GM19438 (cell line): ENCODE measurements at regions not wholly inside any gene's neighbourhood (a gene's known extent, or its start where the extent isn't known, plus 50 kb on each side); places are given as distances from the start of the nearest gene placed in this dataset.
"Not testable (repeated sequence)": the region's sequence is repeated elsewhere in the genome, so short reads cannot be mapped to it uniquely, and the experiment has no call there.

Experiments
- ATAC-seq: cut with Tn5 transposase; IDR thresholded peaks from one replicate; pipeline ENCODE4 v1.9.1; 2021; ENCODE audit warnings: low read depth; ENCODE audit not compliant: unreplicated experiment

DNA sequence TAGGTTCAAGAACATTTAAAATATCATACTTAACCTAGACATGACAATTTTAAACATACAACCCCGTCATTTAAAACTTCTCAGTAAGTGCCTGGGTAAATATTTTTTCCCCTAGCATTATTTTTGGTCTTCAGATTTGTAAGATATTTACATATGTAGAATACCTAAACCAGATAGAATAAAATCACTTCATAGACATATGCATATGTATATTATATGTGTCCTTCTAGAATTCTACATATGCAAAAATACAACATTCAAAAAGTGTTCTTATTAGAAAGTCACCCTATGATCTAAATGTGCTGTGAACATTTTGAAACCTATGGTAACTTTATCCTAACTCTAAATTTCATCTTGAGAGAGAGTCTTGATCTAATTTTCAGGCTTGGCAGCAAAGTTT, 1467.0 kb upstream of the B3GALT2 start:
- ATAC-seq = no peak

DNA sequence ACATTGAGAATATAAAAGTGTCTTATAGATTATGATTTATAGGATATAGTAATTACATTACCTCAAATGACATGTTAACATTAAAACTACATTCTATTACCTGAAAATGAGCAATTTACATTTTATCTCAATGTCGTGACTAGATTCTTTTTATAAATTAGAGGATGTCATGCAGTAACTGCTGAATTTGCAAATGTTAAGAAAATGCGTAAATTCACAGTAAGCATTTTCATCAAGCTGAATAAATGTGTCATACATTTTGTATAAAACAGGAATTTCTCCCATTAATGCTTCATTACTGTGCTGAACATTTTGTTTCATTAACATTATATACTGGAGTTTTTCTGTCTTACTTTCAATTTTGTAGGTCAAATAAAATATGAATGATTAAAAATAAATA, 1460.7 kb upstream of the B3GALT2 start:
- no peak for ATAC-seq

- ATAC-seq = no peak
Measured at GRCh38 chr1:194644528-194644927, 1458.1 kb upstream of the B3GALT2 start.

DNA sequence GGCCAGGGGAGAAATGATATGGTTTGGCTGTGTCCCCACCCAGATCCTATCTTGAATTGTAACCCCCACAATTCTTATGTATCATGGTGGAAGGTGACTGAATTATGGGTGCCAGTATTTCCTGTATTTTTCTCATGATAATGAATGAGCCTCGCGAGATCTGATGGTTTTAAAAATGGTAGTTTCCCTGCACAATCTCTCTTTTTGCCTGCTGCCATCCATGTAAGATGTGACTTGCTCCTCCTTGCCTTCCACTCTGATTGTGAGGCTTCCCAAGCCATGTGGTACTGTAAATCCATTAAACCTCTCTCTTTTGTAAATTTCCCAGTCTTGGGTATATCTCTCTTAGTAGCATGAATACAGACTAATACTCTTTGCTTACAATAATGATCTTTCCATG, 1453.9 kb upstream of the B3GALT2 start:
- no peak for ATAC-seq

GRCh38 chr1:194629011-194629410, 1442.6 kb upstream of the B3GALT2 start:
- no peak for ATAC-seq

DNA sequence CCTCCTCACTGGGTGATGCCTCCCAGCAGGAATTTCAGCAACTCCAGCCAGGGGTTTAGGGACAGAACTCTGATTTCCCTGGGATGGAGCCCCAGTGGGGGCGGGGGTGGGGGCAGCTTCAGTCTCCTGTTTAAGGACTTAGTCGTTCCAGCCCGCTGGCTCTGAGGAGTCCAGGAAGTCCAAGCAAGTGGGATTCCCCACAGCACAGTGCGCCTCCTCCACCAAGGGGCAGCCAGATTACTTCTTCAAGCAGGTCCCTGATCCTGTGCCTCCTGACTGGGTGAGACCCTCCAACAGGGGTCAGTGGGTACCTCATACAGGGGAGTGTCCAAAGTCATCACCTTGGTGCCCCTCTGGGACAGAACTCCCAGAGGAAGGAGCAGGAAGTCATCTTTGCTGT, 1438.4 kb upstream of the B3GALT2 start:
- ATAC-seq = no peak

GRCh38 chr1:194618101-194618500, 1431.7 kb upstream of the B3GALT2 start:
- no peak for ATAC-seq

- ATAC-seq = not testable (repeated sequence)
Measured at GRCh38 chr1:194617272-194617671, 1430.9 kb upstream of the B3GALT2 start.

DNA sequence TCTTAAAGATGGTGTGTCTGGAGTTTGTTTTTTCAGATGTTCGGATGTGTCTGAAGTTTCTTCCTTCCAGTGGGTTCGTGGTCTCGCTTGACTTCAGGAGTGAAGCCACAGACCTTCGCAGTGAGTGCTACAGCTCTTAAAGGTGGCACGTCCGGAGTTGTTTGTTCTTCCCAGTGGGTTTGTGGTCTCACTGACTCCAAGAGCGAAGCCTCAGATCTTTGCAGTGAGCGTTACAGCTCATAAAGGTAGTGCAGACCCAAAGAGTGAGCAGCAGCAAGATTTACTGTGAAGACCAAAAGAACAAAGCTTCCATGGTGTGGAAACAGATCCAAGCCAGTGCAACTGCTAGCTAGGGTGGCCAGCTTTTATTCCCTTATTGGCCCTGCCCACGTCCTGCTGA, 1430.4 kb upstream of the B3GALT2 start:
- ATAC-seq = no peak

DNA sequence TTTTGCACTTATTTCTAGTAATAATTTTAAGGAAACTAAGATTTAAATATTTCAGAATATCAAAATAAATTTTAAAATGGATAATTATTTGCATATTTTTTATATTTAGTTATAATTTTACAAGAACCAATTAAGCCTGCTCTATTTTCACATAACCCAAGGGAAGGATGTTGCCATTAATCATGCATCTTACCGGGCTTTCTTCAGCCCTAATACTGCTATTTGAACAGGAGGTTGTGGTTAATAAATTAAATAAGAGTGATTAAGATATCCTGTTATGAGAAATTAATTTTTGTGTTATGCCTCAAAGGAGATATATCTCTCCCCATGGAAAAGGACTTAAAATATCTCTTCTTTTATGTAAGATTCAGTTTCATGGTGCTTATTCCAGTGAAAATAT, 1415.8 kb upstream of the B3GALT2 start:
- ATAC-seq = no peak

GRCh38 chr1:194600716-194601115, 1414.3 kb upstream of the B3GALT2 start:
- no peak for ATAC-seq

- ATAC-seq = no peak
Measured at GRCh38 chr1:194598098-194598497, 1411.7 kb upstream of the B3GALT2 start.

GRCh38 chr1:194586302-194586701, 1399.9 kb upstream of the B3GALT2 start:
- no peak for ATAC-seq

DNA sequence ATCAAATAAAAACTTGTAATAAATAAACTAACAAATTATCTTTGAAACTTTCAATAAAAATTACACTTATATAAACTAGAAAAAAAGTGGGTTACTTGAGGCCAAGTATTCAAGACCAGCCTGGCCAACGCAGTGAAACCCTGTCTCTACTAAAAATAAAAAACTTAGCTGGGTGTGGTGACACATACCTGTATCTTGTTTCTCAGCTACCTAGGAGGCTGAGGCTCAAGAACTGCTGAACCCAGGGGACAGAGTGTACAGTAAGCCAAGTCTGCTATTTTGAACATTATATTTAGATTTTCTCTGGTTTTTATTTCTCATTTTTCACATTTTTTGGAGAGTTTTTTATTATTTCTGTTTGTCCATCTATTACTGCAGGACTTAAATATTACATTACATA, 1397.6 kb upstream of the B3GALT2 start:
- ATAC-seq = no peak

- no peak for ATAC-seq
Measured at GRCh38 chr1:194570476-194570875, 1384.1 kb upstream of the B3GALT2 start.

GRCh38 chr1:194568610-194569009, 1382.2 kb upstream of the B3GALT2 start:
- ATAC-seq = no peak

- no peak for ATAC-seq
Measured at GRCh38 chr1:194548071-194548470, 1361.7 kb upstream of the B3GALT2 start.

GRCh38 chr1:194544012-194544411, 1357.6 kb upstream of the B3GALT2 start:
- no peak for ATAC-seq

GRCh38 chr1:194538453-194538852, 1352.0 kb upstream of the B3GALT2 start:
- no peak for ATAC-seq

DNA sequence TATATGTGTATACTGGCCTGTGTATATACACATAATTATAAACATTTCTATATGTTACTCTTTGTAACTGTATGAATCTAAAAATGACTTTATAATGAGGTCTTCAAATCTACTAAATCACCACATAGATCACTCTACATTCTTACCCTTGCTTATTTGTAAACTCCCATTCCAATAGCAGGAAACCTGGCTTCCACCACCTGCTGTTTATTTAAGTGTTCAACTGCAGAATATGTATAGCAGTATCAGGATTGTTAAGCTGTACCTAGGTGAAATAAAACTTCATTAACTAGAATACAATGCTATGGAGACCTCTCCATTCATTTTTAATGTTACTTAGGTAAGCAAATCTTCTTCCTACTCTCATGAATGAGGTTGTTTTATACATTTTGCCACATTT, 1351.1 kb upstream of the B3GALT2 start:
- ATAC-seq = no peak

GRCh38 chr1:194535369-194535768, 1349.0 kb upstream of the B3GALT2 start:
- ATAC-seq = no peak

GRCh38 chr1:194534784-194535183, 1348.4 kb upstream of the B3GALT2 start:
- ATAC-seq = no peak

DNA sequence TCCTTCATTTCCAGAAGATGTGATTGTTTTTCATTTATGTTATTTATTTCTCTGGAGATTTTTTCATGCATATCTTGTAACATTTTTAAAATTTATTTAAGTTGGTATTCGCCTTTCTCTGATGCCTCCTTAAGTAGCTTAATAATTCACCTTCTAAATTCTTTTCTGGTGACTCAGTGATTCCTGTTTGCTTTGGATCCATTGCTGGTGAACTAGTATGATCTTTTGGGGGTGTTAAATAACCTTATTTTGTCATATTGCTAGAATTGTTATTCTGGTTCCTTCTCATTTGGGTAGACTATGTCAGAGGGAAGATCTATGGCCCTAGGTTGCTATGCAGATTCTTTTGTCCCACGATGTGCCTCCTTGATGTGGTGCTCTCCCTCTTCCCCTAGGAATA, 1347.2 kb upstream of the B3GALT2 start:
- ATAC-seq = no peak

GRCh38 chr1:194517567-194517966, 1331.2 kb upstream of the B3GALT2 start:
- ATAC-seq = no peak
